GM20000 (cell line): ENCODE measurements at regions not wholly inside any gene's neighbourhood (a gene's known extent, or its start where the extent isn't known, plus 50 kb on each side); places are given as distances from the start of the nearest gene placed in this dataset.

Source experiments
- DNase-seq: peaks from one replicate; pipeline ENCODE4 v3.0.0; 2012; ENCODE audit warnings: low spot score
- TF ChIP-seq, protein P1 (sequence below): IDR thresholded peaks from 2 replicates; pipeline ENCODE4 v1.5.1; 2012; ENCODE audit warnings: mild to moderate bottlenecking, control low read depth; ENCODE audit errors: extremely low read depth, missing control alignments

DNA sequence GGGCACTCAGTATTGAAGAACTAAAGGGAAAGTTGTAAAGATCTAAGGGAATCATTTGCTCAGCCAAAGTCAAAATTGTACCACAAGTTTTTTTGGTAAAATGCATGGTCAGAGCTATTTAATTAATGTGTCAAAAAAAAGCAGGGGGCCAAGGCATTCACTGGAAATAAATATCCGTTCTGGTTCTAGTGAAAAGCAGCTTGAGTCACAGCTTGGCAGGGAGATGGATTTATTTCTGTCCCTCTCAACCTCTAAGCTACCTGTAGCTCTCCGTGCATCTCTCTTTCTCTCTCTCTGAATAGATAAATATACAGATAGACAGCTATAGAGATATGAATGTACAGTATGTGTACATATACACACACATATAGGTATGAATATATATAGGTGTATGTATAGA, 554.4 kb upstream of the TMEM132C start:
- no peak for DNase-seq
- TF ChIP-seq, protein P1, sequence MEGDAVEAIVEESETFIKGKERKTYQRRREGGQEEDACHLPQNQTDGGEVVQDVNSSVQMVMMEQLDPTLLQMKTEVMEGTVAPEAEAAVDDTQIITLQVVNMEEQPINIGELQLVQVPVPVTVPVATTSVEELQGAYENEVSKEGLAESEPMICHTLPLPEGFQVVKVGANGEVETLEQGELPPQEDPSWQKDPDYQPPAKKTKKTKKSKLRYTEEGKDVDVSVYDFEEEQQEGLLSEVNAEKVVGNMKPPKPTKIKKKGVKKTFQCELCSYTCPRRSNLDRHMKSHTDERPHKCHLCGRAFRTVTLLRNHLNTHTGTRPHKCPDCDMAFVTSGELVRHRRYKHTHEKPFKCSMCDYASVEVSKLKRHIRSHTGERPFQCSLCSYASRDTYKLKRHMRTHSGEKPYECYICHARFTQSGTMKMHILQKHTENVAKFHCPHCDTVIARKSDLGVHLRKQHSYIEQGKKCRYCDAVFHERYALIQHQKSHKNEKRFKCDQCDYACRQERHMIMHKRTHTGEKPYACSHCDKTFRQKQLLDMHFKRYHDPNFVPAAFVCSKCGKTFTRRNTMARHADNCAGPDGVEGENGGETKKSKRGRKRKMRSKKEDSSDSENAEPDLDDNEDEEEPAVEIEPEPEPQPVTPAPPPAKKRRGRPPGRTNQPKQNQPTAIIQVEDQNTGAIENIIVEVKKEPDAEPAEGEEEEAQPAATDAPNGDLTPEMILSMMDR, result no peak

DNA sequence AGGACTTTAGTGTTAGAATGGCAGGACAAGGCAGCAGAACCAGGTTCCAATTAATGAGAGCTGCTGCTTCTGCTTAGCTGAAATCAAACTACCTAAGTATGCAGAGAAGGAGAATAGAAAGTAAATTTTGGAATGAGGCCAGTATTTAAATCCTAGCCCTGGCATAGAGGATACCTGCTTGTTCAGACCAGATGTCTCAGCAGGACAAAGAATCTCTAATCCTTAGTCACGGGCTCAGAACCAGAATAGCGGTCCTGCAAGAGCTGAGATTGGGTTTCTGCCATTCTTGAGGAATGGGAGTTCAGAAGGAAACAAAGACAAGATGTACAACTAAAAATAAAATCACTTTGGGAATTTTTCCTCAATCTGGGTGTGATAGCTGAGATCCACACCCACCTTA, 550.8 kb upstream of the TMEM132C start:
- no peak for DNase-seq
- TF ChIP-seq, protein P1, result no peak

DNA sequence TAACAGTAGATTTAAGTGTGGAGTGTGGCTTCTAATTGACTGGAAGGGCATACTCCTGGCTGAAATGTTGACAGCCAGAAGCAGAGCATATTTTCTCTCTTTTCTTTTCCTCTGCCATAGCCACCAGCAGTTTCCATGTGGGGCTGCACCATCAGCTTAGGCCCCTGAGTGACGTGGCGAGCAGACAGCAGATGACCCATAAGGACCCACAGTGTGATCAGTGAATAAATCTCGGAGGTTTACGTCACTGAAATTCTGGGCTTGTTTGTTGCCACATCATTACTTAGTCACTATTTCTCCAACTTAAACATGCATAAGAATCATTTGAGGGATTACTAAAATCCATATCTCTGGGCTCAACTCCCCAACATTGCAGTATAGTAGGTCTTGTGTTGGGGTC, 549.7 kb upstream of the TMEM132C start:
- no peak for DNase-seq
- TF ChIP-seq, protein P1, result no peak

DNA sequence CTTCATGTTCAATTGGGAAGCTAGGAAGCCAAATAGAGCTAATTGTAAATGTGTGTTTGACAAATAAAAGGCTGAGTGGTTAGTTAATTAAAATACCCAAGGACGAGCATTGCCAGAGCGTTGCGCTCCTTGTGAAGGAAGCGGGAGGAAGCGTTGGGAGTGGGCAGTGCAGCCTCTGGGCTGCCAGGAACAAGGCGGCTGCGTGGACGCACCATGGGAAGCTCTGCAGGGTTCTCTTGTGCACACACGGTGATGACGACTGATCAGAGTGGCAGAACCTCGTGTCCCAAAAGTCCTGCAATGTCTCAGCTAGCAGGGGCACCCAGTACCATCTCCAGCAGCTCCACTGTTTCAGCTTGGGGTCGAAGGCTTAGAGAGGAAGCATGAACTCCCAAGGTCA, 546.6 kb upstream of the TMEM132C start:
- TF ChIP-seq, protein P1, result no peak
- DNase-seq, result no peak

DNA sequence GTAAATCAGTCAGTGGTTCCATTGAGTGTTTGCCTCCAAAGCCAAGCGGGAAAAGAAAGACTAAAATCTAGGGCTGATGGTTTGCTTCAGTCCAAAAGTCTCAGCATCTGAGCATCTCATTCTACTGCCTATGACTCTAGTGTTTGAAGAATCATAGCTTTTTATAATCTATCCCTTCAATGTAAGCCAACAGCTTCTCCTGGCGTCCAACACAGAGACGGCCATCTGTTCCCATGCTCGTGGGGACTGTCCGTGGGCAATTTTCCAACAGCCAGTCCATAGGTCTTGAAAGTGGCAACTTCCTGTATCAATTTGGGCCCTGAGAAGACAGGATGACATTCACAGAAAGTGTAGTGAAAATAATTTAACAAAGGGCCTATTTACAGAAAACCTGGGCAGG, 544.4 kb upstream of the TMEM132C start:
- DNase-seq, result no peak
- TF ChIP-seq, protein P1, result no peak

DNA sequence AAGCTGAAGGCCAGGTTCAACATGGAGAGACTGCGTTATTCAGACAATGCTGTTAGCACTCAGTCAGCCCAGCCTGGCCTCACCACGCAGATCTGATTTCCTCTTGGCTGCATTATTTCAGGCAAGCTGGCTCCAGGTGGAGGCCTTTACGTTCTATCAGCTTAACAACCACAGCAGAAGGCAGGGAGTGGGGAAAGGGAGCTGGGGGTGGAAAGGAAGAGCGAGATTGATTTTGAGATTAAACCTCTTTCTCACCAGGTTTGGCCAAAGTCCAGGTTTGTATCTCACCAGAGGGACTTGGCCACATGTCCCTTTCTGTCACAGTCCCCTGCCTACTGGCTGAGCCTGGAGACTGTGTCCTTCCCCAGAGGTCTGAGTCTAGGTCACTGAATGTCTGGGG, 543.7 kb upstream of the TMEM132C start:
- TF ChIP-seq, protein P1, result no peak

DNA sequence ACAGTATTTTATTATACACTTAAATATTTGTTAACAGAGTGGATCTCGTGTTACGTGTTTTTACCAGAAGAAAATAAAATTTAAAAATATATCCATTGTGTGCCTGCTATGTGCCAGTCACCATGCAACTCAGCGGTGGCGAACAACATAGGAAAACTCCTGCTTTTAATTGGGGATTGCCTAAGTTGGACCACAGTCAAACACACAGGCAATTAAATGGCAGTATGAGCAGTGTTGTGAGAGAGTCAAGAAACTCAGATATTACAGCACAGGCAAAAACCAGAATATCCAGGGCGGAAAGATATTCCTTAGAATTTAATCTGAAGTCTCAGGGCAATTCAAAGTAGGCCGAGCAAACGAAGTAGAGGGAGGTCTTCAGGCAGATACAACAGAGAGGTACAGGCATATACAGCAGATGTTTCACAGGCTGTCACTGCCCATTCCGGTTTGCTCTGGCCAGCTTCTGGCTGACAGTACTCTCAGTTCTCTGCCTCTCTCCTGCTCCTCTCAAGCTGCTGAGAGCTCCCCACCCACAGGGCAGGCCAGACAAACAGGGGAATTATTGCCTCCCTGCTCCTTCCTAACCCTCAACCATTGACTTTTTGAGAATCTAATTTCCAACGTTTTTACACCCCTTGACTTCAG, 540.2 kb upstream of the TMEM132C start:
- DNase-seq, result no peak
- TF ChIP-seq, protein P1, result no peak

More for the DNA sequence above, 543.7 kb upstream of the TMEM132C start:
- DNase-seq, result no peak
